H1 (cell line): ENCODE measurements at regions not wholly inside any gene's neighbourhood (a gene's known extent, or its start where the extent isn't known, plus 50 kb on each side); places are given as distances from the start of the nearest gene placed in this dataset.
"Not testable (repeated sequence)": the region's sequence is repeated elsewhere in the genome, so short reads cannot be mapped to it uniquely, and the experiment has no call there.

Source experiments
- CTCF ChIA-PET: fragments of 300-600 bp; sonication (Branson Sonifier 250); formaldehyde crosslinking; loops from one replicate; lab custom pipeline; 2021; ENCODE audit not compliant: partially characterized antibody; lab: Charles Lee
- POLR2A ChIA-PET: fragments of 300-600 bp; sonication (Branson Sonifier 250); formaldehyde crosslinking; loops from one replicate; lab custom pipeline; 2021; ENCODE audit warnings: inconsistent platforms; ENCODE audit not compliant: partially characterized antibody; lab: Charles Lee
- DNase-seq, 2 experiments: peaks; one replicate each; pipeline versions ENCODE4 v3.0.0 to v3.0.0-alpha.2; 2010 to 2022; ENCODE audit warnings: low spot score in 2 of 2, low read depth in 1 of 2, mixed read lengths in 1 of 2
- FAIRE-seq: peaks from 2 replicates; lab custom pipeline; 2011; peaks lifted over from hg19 to GRCh38; lab: Jason Lieb, UNC
- H2AFZ ChIP-seq: 2 replicates; pipeline ENCODE4 v1.8.1; 2012; ENCODE audit warnings: low read length, inconsistent platforms
- H2AK5ac ChIP-seq: 2 replicates; pipeline ENCODE4 v1.6.1; 2013; ENCODE audit warnings: low read depth, low read length
- H2BK120ac ChIP-seq: replicated peaks from 2 replicates; pipeline ENCODE3; 2013; ENCODE audit warnings: low read depth, low read length, inconsistent platforms
- H2BK12ac ChIP-seq: 2 replicates; pipeline ENCODE4 v1.6.1; 2013; ENCODE audit warnings: low read depth, low read length
- H2BK15ac ChIP-seq: 2 replicates; pipeline ENCODE4 v1.6.1; 2013; ENCODE audit warnings: low read length
- H2BK20ac ChIP-seq: 2 replicates; pipeline ENCODE4 v1.6.1; 2013; ENCODE audit warnings: low read length
- H2BK5ac ChIP-seq: 2 replicates; pipeline ENCODE4 v1.6.1; 2013; ENCODE audit warnings: low read depth, low read length
- H3K14ac ChIP-seq: 2 replicates; pipeline ENCODE4 v1.6.1; 2013; ENCODE audit warnings: inconsistent platforms; ENCODE audit not compliant: insufficient read length
- H3K18ac ChIP-seq: 2 replicates; pipeline ENCODE4 v1.6.1; 2013; ENCODE audit warnings: low read length; ENCODE audit errors: extremely low read depth
- H3K23ac ChIP-seq: 2 replicates; pipeline ENCODE4 v1.6.1; 2013; ENCODE audit warnings: inconsistent platforms; ENCODE audit not compliant: insufficient read length
- H3K23me2 ChIP-seq: 2 replicates; pipeline ENCODE4 v1.6.1; 2013; ENCODE audit warnings: low read depth, low read length
- H3K27ac ChIP-seq: 2 replicates; pipeline ENCODE4 v1.6.1; 2011; ENCODE audit warnings: low read depth, low read length, inconsistent platforms
- H3K27me3 ChIP-seq, 4 experiments: replicated peaks in 1 of 4; 1 replicate in 1 of 4; 2 replicates in 3 of 4; pipeline versions ENCODE4 v1.6.1 to v1.8.1; 2011 to 2013; ENCODE audit warnings: low read length in 3 of 4, mild to moderate bottlenecking in 3 of 4, inconsistent platforms in 2 of 4, mixed read lengths in 2 of 4, moderate library complexity in 1 of 4; ENCODE audit not compliant: control insufficient read depth in 3 of 4, insufficient read depth in 3 of 4; ENCODE audit errors: extremely low read depth in 1 of 4
- H3K36me3 ChIP-seq, 4 experiments: 2 replicates each; pipeline versions ENCODE4 v1.6.1 to v1.8.1; 2011 to 2013; ENCODE audit warnings: mild to moderate bottlenecking in 4 of 4, low read length in 3 of 4, moderate library complexity in 2 of 4, control low read depth in 1 of 4, inconsistent platforms in 1 of 4; ENCODE audit not compliant: insufficient read depth in 4 of 4, control insufficient read depth in 2 of 4
- H3K4ac ChIP-seq: replicated peaks from 2 replicates; pipeline ENCODE3; 2013; ENCODE audit warnings: low read length, low read depth, mixed read lengths, inconsistent platforms; ENCODE audit not compliant: insufficient read length
- H3K4me1 ChIP-seq, 4 experiments: replicated peaks in 1 of 4; 1 replicate in 1 of 4; 2 replicates in 3 of 4; pipeline versions ENCODE4 v1.6.1 to v1.8.1; 2011 to 2013; ENCODE audit warnings: low read length in 3 of 4, inconsistent platforms in 2 of 4, mixed read lengths in 1 of 4; ENCODE audit not compliant: insufficient read depth in 4 of 4, control insufficient read depth in 3 of 4
- H3K4me2 ChIP-seq, 2 experiments: 2 replicates each; pipeline versions ENCODE4 v1.6.1 to v1.8.1; 2011 to 2013; ENCODE audit warnings: low read depth in 2 of 2, low read length in 2 of 2, control low read depth in 1 of 2, inconsistent platforms in 1 of 2, mild to moderate bottlenecking in 1 of 2; ENCODE audit not compliant: insufficient read depth in 1 of 2
- H3K4me3 ChIP-seq, 4 experiments: fragments of 200-600, 300-600 bp in 1 of 4; sonication (generic), shearing (Covaris generic), sonication (Bioruptor Twin) in 1 of 4; 2 replicates each; pipeline versions ENCODE4 v1.5.1 to v1.8.1; 2011 to 2016; ENCODE audit warnings: low read length in 4 of 4, low read depth in 3 of 4, control low read depth in 2 of 4, inconsistent platforms in 2 of 4, mild to moderate bottlenecking in 2 of 4, mixed read lengths in 1 of 4, moderate library complexity in 1 of 4; ENCODE audit not compliant: insufficient read depth in 2 of 4; ENCODE audit errors: extremely low read depth in 1 of 4
- H3K56ac ChIP-seq: replicated peaks from 2 replicates; pipeline ENCODE3; 2013; ENCODE audit warnings: low read depth, mild to moderate bottlenecking, mixed read lengths, low read length, inconsistent platforms; ENCODE audit not compliant: insufficient read length
- H3K79me1 ChIP-seq: 2 replicates; pipeline ENCODE4 v1.6.1; 2013; ENCODE audit warnings: low read depth, low read length, control low read depth
- H3K79me2 ChIP-seq, 2 experiments: 2 replicates each; pipeline versions ENCODE4 v1.6.1 to v1.8.1; 2012 to 2013; ENCODE audit warnings: low read length in 2 of 2, mild to moderate bottlenecking in 2 of 2, inconsistent platforms in 1 of 2; ENCODE audit not compliant: insufficient read depth in 2 of 2, control insufficient read depth in 1 of 2
- H3K9ac ChIP-seq, 4 experiments: replicated peaks in 1 of 4; 1 replicate in 1 of 4; 2 replicates in 3 of 4; pipeline versions ENCODE4 v1.6.1 to v1.8.1; 2011 to 2013; ENCODE audit warnings: low read depth in 3 of 4, low read length in 3 of 4, control low read depth in 2 of 4, mild to moderate bottlenecking in 2 of 4, moderate library complexity in 2 of 4, inconsistent platforms in 1 of 4; ENCODE audit errors: extremely low read depth in 1 of 4
- H3K9me3 ChIP-seq, 2 experiments: 2 replicates each; pipeline versions ENCODE4 v1.6.1 to v1.8.1; 2012 to 2013; ENCODE audit warnings: mild to moderate bottlenecking in 2 of 2, moderate library complexity in 2 of 2, control low read depth in 1 of 2, inconsistent platforms in 1 of 2, low read depth in 1 of 2, low read length in 1 of 2, mixed read lengths in 1 of 2; ENCODE audit not compliant: insufficient read depth in 2 of 2
- H4K20me1 ChIP-seq, 2 experiments: replicated peaks in 1 of 2; 2 replicates each; pipeline versions ENCODE3 to v1.8.1; 2011 to 2013; ENCODE audit warnings: inconsistent platforms in 2 of 2, low read length in 2 of 2, mild to moderate bottlenecking in 1 of 2; ENCODE audit not compliant: insufficient read depth in 2 of 2, control insufficient read depth in 1 of 2
- H4K5ac ChIP-seq: 2 replicates; pipeline ENCODE4 v1.6.1; 2013; ENCODE audit warnings: low read length, low read depth, mixed read lengths, inconsistent platforms; ENCODE audit not compliant: insufficient read length
- H4K8ac ChIP-seq: 2 replicates; pipeline ENCODE4 v1.8.0; 2013; ENCODE audit warnings: mild to moderate bottlenecking, moderate library complexity, low read length, inconsistent platforms; ENCODE audit not compliant: insufficient read depth; ENCODE audit errors: extremely low read depth
- H4K91ac ChIP-seq: replicated peaks from 2 replicates; pipeline ENCODE3; 2013; ENCODE audit warnings: low read length, mixed read lengths, inconsistent platforms; ENCODE audit not compliant: insufficient read length
- whole genome bisulfite sequencing, 2 experiments: shearing (Covaris generic) in 1 of 2; methylation state at CpG; one replicate each; pipeline versions ENCODE4 v1.1.6 to v1.1.7; 2013 to 2015; ENCODE audit warnings: low lambda C conversion rate in 2 of 2, mixed read lengths in 2 of 2, inconsistent platforms in 1 of 2, low coverage in 1 of 2, missing lambda C conversion rate in 1 of 2; ENCODE audit not compliant: insufficient replicate concordance in 2 of 2, insufficient coverage in 1 of 2, insufficient read length in 1 of 2; ENCODE audit errors: extremely low coverage in 1 of 2, missing lambda C conversion rate in 1 of 2; 5-methylcytosine and 5-hydroxymethylcytosine counted together

DNA sequence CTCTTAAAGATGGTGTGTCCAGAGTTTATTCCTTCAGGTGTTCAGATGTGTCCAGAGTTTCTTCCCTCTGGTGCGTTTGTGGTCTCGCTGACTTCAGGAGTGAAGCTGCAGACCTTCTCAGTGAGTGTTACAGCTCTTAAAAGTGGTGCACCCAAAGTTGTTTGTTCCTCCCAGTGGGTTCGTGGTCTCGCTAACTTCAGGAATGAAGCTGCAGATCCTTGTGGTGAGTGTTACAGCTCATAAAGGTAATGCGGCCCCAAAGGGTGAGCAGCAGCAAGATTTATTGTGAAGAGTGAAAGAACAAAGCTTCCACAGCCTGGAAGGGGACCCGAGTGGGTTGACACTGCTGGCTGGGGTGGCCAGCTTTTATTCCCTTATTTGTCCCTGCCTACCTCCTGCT is 227.7 kb upstream of the DAB2 start:
- H3K14ac ChIP-seq, H3K9ac ChIP-seq, H2BK5ac ChIP-seq, H2BK12ac ChIP-seq, H4K20me1 ChIP-seq, H4K8ac ChIP-seq, POLR2A ChIA-PET, H3K18ac ChIP-seq, H4K5ac ChIP-seq, H2AK5ac ChIP-seq, H3K79me1 ChIP-seq, H2BK20ac ChIP-seq, H2AFZ ChIP-seq, H3K4ac ChIP-seq, H3K27me3 ChIP-seq, H2BK15ac ChIP-seq, H3K9me3 ChIP-seq, H3K4me2 ChIP-seq, H3K23me2 ChIP-seq, H3K4me1 ChIP-seq, H3K36me3 ChIP-seq, H2BK120ac ChIP-seq, DNase-seq, H3K27ac ChIP-seq, H3K4me3 ChIP-seq, H3K79me2 ChIP-seq, H3K23ac ChIP-seq, FAIRE-seq, H4K91ac ChIP-seq, H3K56ac ChIP-seq: not testable (repeated sequence)
- 85% methylated on average over 4 of the region's 6 CpGs; no CpG with 5 or more reads in 1 of the 2 experiments for WGBS, 2 experiments
- CTCF ChIA-PET = interaction anchor here (1.2 to 1.4 kb wide), 3 partner anchors 39 to 276 kb away, joined by 3 read pairs; no protein-coding TSS in a partner anchor
